ENCODE measurements at regions not wholly inside any gene's neighbourhood (a gene's known extent, or its start where the extent isn't known, plus 50 kb on each side); places are given as distances from the start of the nearest gene placed in this dataset.

DNA sequence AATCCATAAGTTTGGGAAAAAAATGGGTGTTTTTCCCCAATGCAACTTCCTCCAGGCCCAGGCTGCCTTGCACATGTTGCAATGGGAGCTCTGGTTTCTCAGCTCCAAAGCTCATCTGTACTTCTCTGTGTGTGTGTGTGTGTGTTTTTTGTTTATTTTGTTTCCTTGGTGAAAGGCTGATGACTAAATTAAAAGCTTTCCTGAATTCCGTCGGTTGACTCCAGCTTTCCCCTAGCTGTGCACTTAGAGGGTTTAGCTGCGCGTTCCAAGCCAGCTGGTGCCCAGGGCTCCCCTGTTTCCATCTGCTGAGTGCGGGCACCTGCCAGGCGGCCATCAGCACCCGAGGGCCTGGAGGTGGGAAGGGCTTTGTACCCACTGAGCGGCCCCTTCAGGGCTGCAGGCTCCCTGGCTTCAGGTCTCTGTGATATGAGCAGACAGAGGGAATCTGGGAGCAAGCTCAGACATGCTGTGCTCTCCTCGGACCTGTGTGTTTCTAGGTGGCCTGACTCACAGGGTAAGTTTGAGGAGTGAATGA lies 129.1 kb upstream of the SOX1 start:
- intact Hi-C loops (cut with micrococcal nuclease): no loop called here
- Mint-ChIP-seq H3K36me3 (no peaks in the 10 kb centered on the region), H3K27me3 (peaks cover 0 to 39% (median 21%) of the 10 kb centered on the region in 5 donors), H3K27ac (no peak overlapping the region), H3K4me1 (peaks cover 0 to 2% (median 0%) of the 10 kb centered on the region in 7 donors), H3K4me3 (no peak overlapping the region), H3K9me3 (peaks cover 0 to 24% (median 8%) of the 10 kb centered on the region in 11 donors)
- Histone ChIP-seq H3K4me1 (ENCODE audit: control insufficient read depth in 2 of 2, insufficient read depth in 2 of 2, low read length in 2 of 2) (no peaks in the 10 kb centered on the region), H3K27ac (ENCODE audit: low read depth, low read length) (no peak overlapping the region), H3K9me3 (ENCODE audit: control insufficient read depth in 2 of 3, low read length in 3 of 3) (no peaks in the 10 kb centered on the region), H3K36me3 (ENCODE audit: control insufficient read depth in 2 of 3, insufficient read depth in 3 of 3, low read length in 3 of 3) (no peaks in the 10 kb centered on the region), H3K27me3 (ENCODE audit: control insufficient read depth in 2 of 2, insufficient read depth in 2 of 2, low read length in 2 of 2) (no peaks in the 10 kb centered on the region), H3K4me3 (ENCODE audit: low read length) (no peak overlapping the region)
- CTCF ChIA-PET: no interaction called here
- ATAC-seq (no peak), DNase-seq (no peak)
- POLR2A ChIA-PET: no interaction called here

DNA sequence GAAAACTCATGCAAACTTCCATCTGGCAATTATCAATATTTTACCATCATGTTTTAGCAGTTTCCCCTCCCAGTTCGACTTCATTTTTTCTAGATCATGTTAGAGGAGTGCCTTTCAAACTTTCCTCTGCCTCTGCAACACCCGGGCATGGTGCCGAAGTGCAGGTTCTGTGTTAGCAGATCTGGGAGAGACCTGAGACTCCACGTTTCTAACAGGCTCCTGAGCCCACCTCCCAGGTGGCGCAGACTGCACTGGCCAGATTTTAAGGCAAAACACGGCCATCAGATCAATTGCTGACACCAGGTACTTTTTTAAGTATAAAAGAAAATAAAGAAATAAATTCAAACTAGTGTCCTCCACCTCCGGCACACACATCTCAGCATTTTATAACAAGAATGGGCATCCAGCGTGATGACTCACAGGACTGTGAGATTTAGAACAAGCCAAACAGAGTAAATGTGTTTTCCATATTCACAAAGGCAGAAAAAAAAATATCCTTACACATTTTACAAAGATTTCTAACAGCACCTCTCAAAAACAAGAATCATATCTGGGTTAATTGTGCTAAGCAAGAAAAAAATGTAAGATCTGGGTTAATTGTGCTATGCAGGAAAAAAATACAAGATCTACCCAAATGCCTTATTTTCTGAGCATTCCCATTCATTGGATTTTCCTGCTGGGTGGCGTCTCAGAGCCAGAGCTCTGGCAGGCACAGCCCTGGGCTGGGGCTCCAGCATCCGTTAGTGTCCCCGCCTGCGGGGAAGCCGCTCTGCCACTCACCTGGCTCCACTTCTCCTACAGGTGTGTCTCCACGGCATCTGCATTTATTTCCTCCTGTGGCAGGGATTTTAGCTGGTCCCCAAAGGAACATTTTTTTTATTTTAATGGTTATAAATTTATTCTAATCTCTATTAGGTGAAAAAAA lies 127.9 kb upstream of the SOX1 start:
- no peak overlapping the region for H3K4me3 Mint-ChIP-seq
- Histone ChIP-seq H3K27ac (ENCODE audit: low read depth, low read length) (no peak overlapping the region), H3K27me3 (ENCODE audit: control insufficient read depth in 2 of 2, insufficient read depth in 2 of 2, low read length in 2 of 2) (no peaks in the 10 kb centered on the region), H3K4me3 (ENCODE audit: low read length) (no peak overlapping the region), H3K36me3 (ENCODE audit: control insufficient read depth in 2 of 3, insufficient read depth in 3 of 3, low read length in 3 of 3) (no peaks in the 10 kb centered on the region), H3K9me3 (ENCODE audit: control insufficient read depth in 2 of 3, low read length in 3 of 3) (no peaks in the 10 kb centered on the region), H3K4me1 (ENCODE audit: control insufficient read depth in 2 of 2, insufficient read depth in 2 of 2, low read length in 2 of 2) (no peaks in the 10 kb centered on the region)
- ChIA-PET POLR2A (no interaction called here), CTCF (no interaction called here)
- DNase-seq (no peak), ATAC-seq (no peak)
- H3K36me3 Mint-ChIP-seq: no peaks in the 10 kb centered on the region
- H3K4me1 Mint-ChIP-seq: peaks cover 0 to 2% (median 0%) of the 10 kb centered on the region in 7 donors
- peaks cover 0 to 39% (median 24%) of the 10 kb centered on the region in 5 donors for H3K27me3 Mint-ChIP-seq
- peaks cover 0 to 13% (median 3%) of the 10 kb centered on the region in 11 donors for H3K9me3 Mint-ChIP-seq
- H3K27ac Mint-ChIP-seq: no peak overlapping the region
- intact Hi-C loops (cut with micrococcal nuclease): no loop called here

DNA sequence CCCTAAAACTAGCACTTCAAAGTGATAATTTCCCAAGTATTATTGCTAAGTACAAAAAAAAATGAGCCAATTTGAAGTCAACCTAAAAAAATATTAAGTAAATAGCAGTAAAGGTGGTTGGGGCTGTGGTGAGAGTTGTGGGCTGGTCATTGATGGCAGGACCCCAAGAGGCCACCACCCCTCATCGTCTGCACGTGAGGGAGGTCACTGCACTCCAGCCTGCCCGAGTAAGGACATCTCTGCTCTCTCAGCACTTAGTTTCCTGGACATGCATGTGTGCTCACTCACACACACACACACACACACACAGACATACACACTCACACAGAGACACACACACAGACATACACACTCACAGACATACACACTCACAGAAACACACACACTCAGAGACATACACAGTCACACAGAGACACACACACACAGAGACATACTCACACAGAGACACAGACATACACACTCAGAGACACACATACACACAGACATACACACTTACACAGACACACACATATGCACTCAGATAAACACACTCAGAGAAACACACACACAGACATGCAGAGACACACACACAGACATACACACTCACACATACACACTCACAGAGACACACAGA lies 127.2 kb upstream of the SOX1 start:
- Histone ChIP-seq H3K27ac (ENCODE audit: low read depth, low read length) (no peak overlapping the region), H3K9me3 (ENCODE audit: control insufficient read depth in 2 of 3, low read length in 3 of 3) (no peaks in the 10 kb centered on the region), H3K4me1 (ENCODE audit: control insufficient read depth in 2 of 2, insufficient read depth in 2 of 2, low read length in 2 of 2) (no peaks in the 10 kb centered on the region), H3K36me3 (ENCODE audit: control insufficient read depth in 2 of 3, insufficient read depth in 3 of 3, low read length in 3 of 3) (no peaks in the 10 kb centered on the region), H3K4me3 (ENCODE audit: low read length) (no peak overlapping the region), H3K27me3 (ENCODE audit: control insufficient read depth in 2 of 2, insufficient read depth in 2 of 2, low read length in 2 of 2) (no peaks in the 10 kb centered on the region)
- POLR2A ChIA-PET: no interaction called here
- DNase-seq (no peak), ATAC-seq (no peak)
- CTCF ChIA-PET: no interaction called here
- H3K27me3 Mint-ChIP-seq: peaks cover 0 to 35% (median 24%) of the 10 kb centered on the region in 5 donors
- intact Hi-C loops (cut with micrococcal nuclease): no loop called here
- no peak overlapping the region for H3K4me3 Mint-ChIP-seq
- peaks cover 0 to 2% (median 0%) of the 10 kb centered on the region in 7 donors for H3K4me1 Mint-ChIP-seq
- H3K9me3 Mint-ChIP-seq: peaks cover 0 to 8% (median 0%) of the 10 kb centered on the region in 11 donors
- no peak overlapping the region for H3K27ac Mint-ChIP-seq
- no peaks in the 10 kb centered on the region for H3K36me3 Mint-ChIP-seq

DNA sequence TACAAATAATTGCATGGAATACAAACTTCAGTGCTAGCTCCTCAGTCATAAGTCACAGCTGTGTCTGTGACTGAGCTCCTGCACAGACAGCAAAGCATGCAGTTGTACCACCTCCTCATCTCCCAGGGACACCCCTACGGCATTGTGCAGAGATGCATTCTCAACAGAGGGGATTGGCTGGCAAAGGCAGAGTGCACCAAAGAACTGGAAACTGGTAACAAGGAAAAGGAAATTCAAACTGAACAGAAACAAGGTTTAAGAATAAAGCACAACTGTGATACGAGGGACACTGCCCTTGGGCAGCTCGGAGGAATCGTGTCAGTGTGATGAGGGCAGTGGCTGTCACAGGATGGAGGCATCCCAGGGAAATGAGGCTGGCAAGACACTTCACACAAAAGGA lies 126.1 kb upstream of the SOX1 start:
- Histone ChIP-seq H3K27ac (ENCODE audit: low read depth, low read length) (no peak overlapping the region), H3K9me3 (ENCODE audit: control insufficient read depth in 2 of 3, low read length in 3 of 3) (no peaks in the 10 kb centered on the region), H3K4me3 (ENCODE audit: low read length) (no peak overlapping the region), H3K4me1 (ENCODE audit: control insufficient read depth in 2 of 2, insufficient read depth in 2 of 2, low read length in 2 of 2) (no peaks in the 10 kb centered on the region), H3K36me3 (ENCODE audit: control insufficient read depth in 2 of 3, insufficient read depth in 3 of 3, low read length in 3 of 3) (no peaks in the 10 kb centered on the region), H3K27me3 (ENCODE audit: control insufficient read depth in 2 of 2, insufficient read depth in 2 of 2, low read length in 2 of 2) (no peaks in the 10 kb centered on the region)
- DNase-seq: no peak
- Mint-ChIP-seq H3K9me3 (peaks cover 0 to 10% (median 0%) of the 10 kb centered on the region in 11 donors), H3K36me3 (no peaks in the 10 kb centered on the region), H3K27me3 (peaks cover 0 to 27% (median 25%) of the 10 kb centered on the region in 5 donors), H3K4me3 (no peak overlapping the region), H3K27ac (no peak overlapping the region), H3K4me1 (peaks cover 0 to 2% (median 0%) of the 10 kb centered on the region in 7 donors)
- intact Hi-C loops (cut with micrococcal nuclease): no loop called here
- ATAC-seq: no peak
- ChIA-PET POLR2A (no interaction called here), CTCF (no interaction called here)

DNA sequence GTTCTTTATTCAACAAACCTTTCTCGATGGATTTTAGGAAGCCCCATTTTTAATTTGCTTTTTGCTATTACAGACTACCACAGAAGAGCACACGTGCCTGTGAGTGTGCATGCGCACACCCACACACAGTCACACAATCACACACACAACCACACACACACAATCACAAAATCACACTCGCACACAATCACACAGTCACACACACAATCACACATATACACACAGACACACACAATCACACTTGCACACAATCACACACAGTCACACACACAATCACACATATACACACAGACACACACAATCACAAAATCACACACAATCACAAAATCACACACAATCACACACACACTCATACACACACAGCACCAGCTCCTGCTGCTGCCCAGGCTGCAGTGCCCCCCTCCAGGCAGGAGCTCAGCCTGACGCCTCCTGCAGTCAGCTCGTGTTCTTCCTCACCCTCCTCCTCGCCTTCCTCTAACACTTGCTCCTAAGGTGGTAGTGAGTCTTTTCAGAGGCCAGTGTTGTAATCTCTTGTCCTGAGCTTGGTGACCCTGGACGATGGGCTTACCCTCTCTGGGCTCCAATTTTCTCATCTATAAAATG lies 125.0 kb upstream of the SOX1 start:
- POLR2A ChIA-PET: no interaction called here
- Histone ChIP-seq H3K4me3 (ENCODE audit: low read length) (no peak overlapping the region), H3K9me3 (ENCODE audit: control insufficient read depth in 2 of 3, low read length in 3 of 3) (no peaks in the 10 kb centered on the region), H3K36me3 (ENCODE audit: control insufficient read depth in 2 of 3, insufficient read depth in 3 of 3, low read length in 3 of 3) (no peaks in the 10 kb centered on the region), H3K27ac (ENCODE audit: low read depth, low read length) (no peak overlapping the region), H3K27me3 (ENCODE audit: control insufficient read depth in 2 of 2, insufficient read depth in 2 of 2, low read length in 2 of 2) (no peaks in the 10 kb centered on the region), H3K4me1 (ENCODE audit: control insufficient read depth in 2 of 2, insufficient read depth in 2 of 2, low read length in 2 of 2) (no peaks in the 10 kb centered on the region)
- DNase-seq (no peak), ATAC-seq (no peak)
- no peaks in the 10 kb centered on the region for H3K36me3 Mint-ChIP-seq
- peaks cover 0 to 29% (median 21%) of the 10 kb centered on the region in 5 donors for H3K27me3 Mint-ChIP-seq
- H3K27ac Mint-ChIP-seq: no peak overlapping the region
- peaks cover 0 to 10% (median 0%) of the 10 kb centered on the region in 11 donors for H3K9me3 Mint-ChIP-seq
- intact Hi-C loops (cut with micrococcal nuclease): no loop called here
- no peak overlapping the region for H3K4me3 Mint-ChIP-seq
- peaks cover 0 to 2% (median 0%) of the 10 kb centered on the region in 7 donors for H3K4me1 Mint-ChIP-seq
- CTCF ChIA-PET: no interaction called here

DNA sequence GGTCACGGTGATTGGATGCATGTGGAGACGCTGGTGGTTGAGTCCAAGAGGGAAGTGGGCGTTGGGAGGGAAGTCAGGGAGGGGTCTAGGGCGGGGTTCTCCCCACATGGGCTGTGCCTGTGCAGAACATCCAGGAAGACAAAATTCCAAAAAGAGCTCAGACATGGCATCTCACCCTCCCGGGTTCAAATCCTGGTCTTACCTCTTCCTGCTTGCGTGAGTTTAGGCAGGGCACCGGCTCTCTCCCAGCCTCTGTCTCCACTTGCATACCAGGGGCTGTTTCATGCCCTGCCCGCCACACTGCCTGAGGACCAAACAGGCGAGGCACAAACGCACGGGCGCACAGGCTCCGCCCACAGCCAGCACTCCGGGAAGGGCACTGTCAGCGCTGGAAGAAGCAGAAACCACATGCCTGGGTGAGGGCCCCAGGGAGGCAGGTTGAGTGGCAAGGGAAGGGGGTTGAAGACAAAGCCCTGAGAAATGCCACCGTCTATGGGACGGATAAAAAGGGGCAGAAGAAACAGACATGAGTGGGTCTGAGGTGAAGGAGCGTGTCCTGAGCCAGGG lies 123.6 kb upstream of the SOX1 start:
- peaks cover 0 to 4% (median 0%) of the 10 kb centered on the region in 11 donors for H3K9me3 Mint-ChIP-seq
- CTCF ChIA-PET: no interaction called here
- H3K4me3 Mint-ChIP-seq: peak overlapping the region in 1 of 10 donors; percentile 29
- intact Hi-C loops (cut with micrococcal nuclease): no loop called here
- no peaks in the 10 kb centered on the region for H3K36me3 Mint-ChIP-seq
- peak in 1 of 9 donors; percentile 3 for DNase-seq
- no peaks in the 10 kb centered on the region for H3K4me1 ChIP-seq (ENCODE audit: control insufficient read depth in 2 of 2, insufficient read depth in 2 of 2, low read length in 2 of 2)
- POLR2A ChIA-PET: no interaction called here
- no peak overlapping the region for H3K27ac Mint-ChIP-seq
- peaks cover 0 to 25% (median 12%) of the 10 kb centered on the region in 5 donors for H3K27me3 Mint-ChIP-seq
- H3K27me3 ChIP-seq (ENCODE audit: control insufficient read depth in 2 of 2, insufficient read depth in 2 of 2, low read length in 2 of 2): no peaks in the 10 kb centered on the region
- H3K4me3 ChIP-seq (ENCODE audit: low read length): no peak overlapping the region
- ATAC-seq: no peak
- H3K27ac ChIP-seq (ENCODE audit: low read depth, low read length): no peak overlapping the region
- H3K4me1 Mint-ChIP-seq: no peaks in the 10 kb centered on the region
- no peaks in the 10 kb centered on the region for H3K36me3 ChIP-seq (ENCODE audit: control insufficient read depth in 2 of 3, insufficient read depth in 3 of 3, low read length in 3 of 3)
- H3K9me3 ChIP-seq (ENCODE audit: control insufficient read depth in 2 of 3, low read length in 3 of 3): no peaks in the 10 kb centered on the region

Data from naive thymus-derived CD4-positive, alpha-beta T cell (primary cell).